Pancreas (tissue), 10 donors: ENCODE measurements at regions not wholly inside any gene's neighbourhood (a gene's known extent, or its start where the extent isn't known, plus 50 kb on each side); places are given as distances from the start of the nearest gene placed in this dataset.
A peak's percentile ranks its signal among the peaks of the same experiment; 100 is the strongest.

Experiments used
- ATAC-seq, 4 donors: fragments of 200-7000 bp; cut with Tn5 transposase; one replicate each; pipeline versions ENCODE4 v1.8.0 to v1.9.1; 2020; ENCODE audit warnings: mild to moderate bottlenecking in 4 of 4, moderate library complexity in 4 of 4
- DNase-seq, 6 donors: peaks; one replicate each; pipeline ENCODE4 v3.0.0-alpha.2; 2020
- FAIRE-seq: peaks from 2 replicates; lab custom pipeline; 2012; peaks lifted over from hg19 to GRCh38; lab: Jason Lieb, UNC
- H3K27ac ChIP-seq, 4 donors: fragments of 200-600 bp; sonication (generic); 1 replicate in 3 of 4; 2 replicates in 1 of 4; pipeline versions ENCODE4 v1.5.0 to v1.8.0; 2020
- H3K27me3 ChIP-seq, 4 donors: fragments of 200-600 bp; one replicate each; pipeline ENCODE4 v1.8.0; 2021
- H3K36me3 ChIP-seq, 3 donors: fragments of 200-600 bp; sonication (generic) in 1 of 3; one replicate each; pipeline versions ENCODE4 v1.5.0 to v1.8.0; 2020 to 2021
- H3K4me1 ChIP-seq, 3 donors: fragments of 200-600 bp; one replicate each; pipeline ENCODE4 v1.8.0; 2021
- H3K4me3 ChIP-seq, 4 donors: fragments of 200-600 bp; sonication (generic) in 2 of 4; one replicate each; pipeline versions ENCODE4 v1.5.0 to v1.8.0; 2020 to 2021
- H3K9me3 ChIP-seq, 4 donors: fragments of 200-600 bp; one replicate each; pipeline ENCODE4 v1.8.0; 2021
- WGBS, 2 donors: extraction: QIAGEN DNeasy Blood & Tissue Kit; methylation state at CpG; one replicate each; pipeline ENCODE4 v1.1.7; 2013; 5-methylcytosine and 5-hydroxymethylcytosine counted together
- intact Hi-C, 3 donors: fragments of 100-400 bp; cut with DNase I; formaldehyde crosslinking; loops; one replicate each; pipeline versions ENCODE4 v1.11.1 to v1.14.2; 2022
- TF ChIP-seq, protein P1 (sequence below), 4 donors: fragments of 200-600 bp; sonication (generic) in 3 of 4; IDR thresholded peaks; one replicate each; pipeline versions ENCODE4 v1.5.0 to v1.8.0; 2021; ENCODE audit warnings: antibody characterized with exemption in 4 of 4
- donor health status: healthy with polysubstance abuse.
- donor health status: DM: no; HTN: no; CAD: no; lungs with moderate emphysema.
- donor health status: DM: no; HTN: no; CAD: no.
- donor health status: control.
- donor health status: control.
- donor health status: Bipolar disorder and iron deficiency.
- donor health status: DM: yes; HTN: yes; CAD: no.
- donor health status: DM: no; HTN: no; CAD: no.
- donor health status: DM: no; HTN: no; CAD: no.
- donor health status: DM: yes; HTN: yes; CAD: no.

GRCh38 chr13:54367639-54368271, 1339.1 kb downstream of the OLFM4 start:
- intact Hi-C loops = no loop called here
- peak in 3 of 6 donors; percentile 10 to 39 (median 20) for DNase-seq
- WGBS, 2 donors = 12 to 15% methylated on average over 5 of the region's 5 CpGs

GRCh38 chr13:54368387-54368786, 1339.8 kb downstream of the OLFM4 start:
- DNase-seq (no peak), ATAC-seq (peak in 1 of 4 donors; percentile 49), FAIRE-seq (no peak)
- Histone ChIP-seq H3K9me3 (no peaks in the 10 kb centered on the region), H3K36me3 (no peaks in the 10 kb centered on the region), H3K27me3 (no peaks in the 10 kb centered on the region), H3K27ac (no peak overlapping the region), H3K4me1 (peaks cover 4 to 13% (median 9%) of the 10 kb centered on the region in 3 donors), H3K4me3 (no peak overlapping the region)
- TF ChIP-seq, protein P1, sequence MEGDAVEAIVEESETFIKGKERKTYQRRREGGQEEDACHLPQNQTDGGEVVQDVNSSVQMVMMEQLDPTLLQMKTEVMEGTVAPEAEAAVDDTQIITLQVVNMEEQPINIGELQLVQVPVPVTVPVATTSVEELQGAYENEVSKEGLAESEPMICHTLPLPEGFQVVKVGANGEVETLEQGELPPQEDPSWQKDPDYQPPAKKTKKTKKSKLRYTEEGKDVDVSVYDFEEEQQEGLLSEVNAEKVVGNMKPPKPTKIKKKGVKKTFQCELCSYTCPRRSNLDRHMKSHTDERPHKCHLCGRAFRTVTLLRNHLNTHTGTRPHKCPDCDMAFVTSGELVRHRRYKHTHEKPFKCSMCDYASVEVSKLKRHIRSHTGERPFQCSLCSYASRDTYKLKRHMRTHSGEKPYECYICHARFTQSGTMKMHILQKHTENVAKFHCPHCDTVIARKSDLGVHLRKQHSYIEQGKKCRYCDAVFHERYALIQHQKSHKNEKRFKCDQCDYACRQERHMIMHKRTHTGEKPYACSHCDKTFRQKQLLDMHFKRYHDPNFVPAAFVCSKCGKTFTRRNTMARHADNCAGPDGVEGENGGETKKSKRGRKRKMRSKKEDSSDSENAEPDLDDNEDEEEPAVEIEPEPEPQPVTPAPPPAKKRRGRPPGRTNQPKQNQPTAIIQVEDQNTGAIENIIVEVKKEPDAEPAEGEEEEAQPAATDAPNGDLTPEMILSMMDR (IDR thresholded peaks at IDR 0.05) = no peak
- intact Hi-C loops = no loop called here

More at GRCh38 chr13:54367639-54368271, 1339.1 kb downstream of the OLFM4 start:
- no peak overlapping the region for H3K4me3 ChIP-seq
- H3K27ac ChIP-seq = peak overlapping the region in 3 of 4 donors; percentile 30 to 50 (median 33)
- peaks cover 4 to 13% (median 9%) of the 10 kb centered on the region in 3 donors for H3K4me1 ChIP-seq
- ATAC-seq (peak; percentile 85 to 94 (median 90)), FAIRE-seq (no peak)
- no peaks in the 10 kb centered on the region for H3K9me3 ChIP-seq
- no peaks in the 10 kb centered on the region for H3K36me3 ChIP-seq
- H3K27me3 ChIP-seq = no peaks in the 10 kb centered on the region
- TF ChIP-seq, protein P1 (IDR thresholded peaks at IDR 0.05) = no peak

- TF ChIP-seq, protein P1 (IDR thresholded peaks at IDR 0.05) = no peak
- Histone ChIP-seq H3K9me3 (no peaks in the 10 kb centered on the region), H3K36me3 (no peaks in the 10 kb centered on the region), H3K4me1 (no peaks in the 10 kb centered on the region), H3K4me3 (no peak overlapping the region), H3K27me3 (no peaks in the 10 kb centered on the region), H3K27ac (no peak overlapping the region)
- FAIRE-seq = no peak
- ATAC-seq = no peak
- intact Hi-C loops = no loop called here
- WGBS, 2 donors = 0 to 3% methylated on average over 1 of the region's 1 CpG
- no peak for DNase-seq
These were observed 1344.6 kb downstream of the OLFM4 start for GRCh38 chr13:54373211-54373610.

DNA sequence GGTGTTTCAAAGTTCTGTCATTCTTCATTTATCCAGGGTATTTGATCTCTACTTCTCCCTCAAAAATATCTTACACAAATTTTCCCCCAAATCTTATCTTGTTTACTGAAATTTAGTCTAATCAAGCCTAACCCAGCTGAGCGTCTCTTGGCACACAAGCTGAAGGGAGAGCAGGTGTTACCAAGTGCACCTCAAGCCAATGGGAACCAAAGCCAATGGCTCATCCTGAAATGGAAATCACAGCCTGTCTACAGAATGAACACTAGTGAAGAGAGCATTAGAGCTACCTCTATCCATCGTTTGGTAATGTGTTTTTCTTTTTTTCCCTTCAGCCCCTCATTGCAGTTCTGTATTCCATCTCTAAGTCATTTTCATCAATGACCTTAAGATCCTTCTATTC, 1350.8 kb downstream of the OLFM4 start:
- TF ChIP-seq, protein P1 (IDR thresholded peaks at IDR 0.05) = no peak
- no peak overlapping the region for H3K27ac ChIP-seq
- no peaks in the 10 kb centered on the region for H3K27me3 ChIP-seq
- no peaks in the 10 kb centered on the region for H3K9me3 ChIP-seq
- H3K36me3 ChIP-seq = no peaks in the 10 kb centered on the region
- no peaks in the 10 kb centered on the region for H3K4me1 ChIP-seq
- no peak overlapping the region for H3K4me3 ChIP-seq
- ATAC-seq (no peak), FAIRE-seq (no peak), DNase-seq (no peak)
- intact Hi-C loops = no loop called here
- WGBS, 2 donors = 45 to 55% methylated on average over 2 of the region's 2 CpGs

- Histone ChIP-seq H3K27me3 (no peaks in the 10 kb centered on the region), H3K4me1 (no peaks in the 10 kb centered on the region), H3K36me3 (no peaks in the 10 kb centered on the region), H3K9me3 (no peaks in the 10 kb centered on the region), H3K27ac (no peak overlapping the region), H3K4me3 (no peak overlapping the region)
- DNase-seq (no peak), ATAC-seq (no peak), FAIRE-seq (no peak)
- intact Hi-C loops = no loop called here
- WGBS, 2 donors = 65 to 75% methylated on average over 2 of the region's 2 CpGs
- TF ChIP-seq, protein P1 (IDR thresholded peaks at IDR 0.05) = no peak
These were observed 1355.0 kb downstream of the OLFM4 start for GRCh38 chr13:54383604-54384003.
